Mammary epithelial cell (primary cell): ENCODE measurements at regions not wholly inside any gene's neighbourhood (a gene's known extent, or its start where the extent isn't known, plus 50 kb on each side); places are given as distances from the start of the nearest gene placed in this dataset.

ENCODE experiments used
- EZH2 ChIP-seq: IDR thresholded peaks from 2 replicates; pipeline ENCODE4 v1.6.1; 2012; ENCODE audit warnings: low read length, inconsistent platforms, borderline replicate concordance
- TF ChIP-seq, protein P1 (sequence below), 2 donors: IDR thresholded peaks in 1 of 2; conservative IDR thresholded peaks in 1 of 2; 2 replicates each; pipeline ENCODE4 v1.5.1; 2011 to 2012; ENCODE audit warnings: inconsistent platforms in 2 of 2, low read length in 2 of 2, mild to moderate bottlenecking in 2 of 2, control low read depth in 1 of 2, low read depth in 1 of 2; ENCODE audit not compliant: insufficient read depth in 1 of 2; ENCODE audit errors: extremely low read depth in 1 of 2

DNA sequence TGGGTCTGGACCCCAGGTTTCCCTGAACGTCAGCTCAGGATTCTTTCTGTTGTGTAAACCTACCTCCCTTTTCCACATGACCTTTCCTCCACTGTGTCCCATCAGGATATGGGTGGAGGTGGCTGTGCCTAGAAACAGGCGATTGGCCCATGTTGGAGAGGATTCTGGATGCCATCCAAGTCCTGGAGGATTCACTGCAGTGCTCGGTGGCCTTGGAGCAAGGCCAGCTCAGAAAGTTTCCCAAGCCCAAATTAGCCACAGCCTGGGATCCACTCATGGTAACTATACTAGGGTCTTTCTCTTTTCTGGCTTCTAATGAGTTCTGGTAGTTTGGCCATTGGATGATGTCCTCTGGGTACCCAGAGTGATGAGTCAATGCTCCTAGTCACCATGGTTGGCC, 141.6 kb downstream of the SNX19 start:
- TF ChIP-seq, protein P1, sequence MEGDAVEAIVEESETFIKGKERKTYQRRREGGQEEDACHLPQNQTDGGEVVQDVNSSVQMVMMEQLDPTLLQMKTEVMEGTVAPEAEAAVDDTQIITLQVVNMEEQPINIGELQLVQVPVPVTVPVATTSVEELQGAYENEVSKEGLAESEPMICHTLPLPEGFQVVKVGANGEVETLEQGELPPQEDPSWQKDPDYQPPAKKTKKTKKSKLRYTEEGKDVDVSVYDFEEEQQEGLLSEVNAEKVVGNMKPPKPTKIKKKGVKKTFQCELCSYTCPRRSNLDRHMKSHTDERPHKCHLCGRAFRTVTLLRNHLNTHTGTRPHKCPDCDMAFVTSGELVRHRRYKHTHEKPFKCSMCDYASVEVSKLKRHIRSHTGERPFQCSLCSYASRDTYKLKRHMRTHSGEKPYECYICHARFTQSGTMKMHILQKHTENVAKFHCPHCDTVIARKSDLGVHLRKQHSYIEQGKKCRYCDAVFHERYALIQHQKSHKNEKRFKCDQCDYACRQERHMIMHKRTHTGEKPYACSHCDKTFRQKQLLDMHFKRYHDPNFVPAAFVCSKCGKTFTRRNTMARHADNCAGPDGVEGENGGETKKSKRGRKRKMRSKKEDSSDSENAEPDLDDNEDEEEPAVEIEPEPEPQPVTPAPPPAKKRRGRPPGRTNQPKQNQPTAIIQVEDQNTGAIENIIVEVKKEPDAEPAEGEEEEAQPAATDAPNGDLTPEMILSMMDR (conservative IDR thresholded peaks at IDR 0.05 in 1 of 2, IDR thresholded peaks at IDR 0.05 in 1 of 2; ENCODE audit: extremely low read depth in 1 of 2, insufficient read depth in 1 of 2, low read depth in 1 of 2, low read length in 2 of 2) = no peak
- no peak for TF ChIP-seq EZH2
